HPDE6-E6E7 (cell line): ENCODE measurements at regions not wholly inside any gene's neighbourhood (a gene's known extent, or its start where the extent isn't known, plus 50 kb on each side); places are given as distances from the start of the nearest gene placed in this dataset.

ENCODE experiments used
- DNase-seq: peaks from one replicate; pipeline ENCODE4 v3.0.0; 2011; ENCODE audit warnings: missing footprints; ENCODE audit errors: extremely low spot score

- no peak for DNase-seq
These were observed 467.4 kb upstream of the SETBP1 start for GRCh38 chr18:44213293-44213692.

- DNase-seq, result no peak
These were observed 466.3 kb upstream of the SETBP1 start for GRCh38 chr18:44214396-44214795.

- no peak for DNase-seq
These were observed 464.5 kb upstream of the SETBP1 start for GRCh38 chr18:44216169-44216568.

- DNase-seq, result no peak
These were observed 453.2 kb upstream of the SETBP1 start for GRCh38 chr18:44227501-44227900.

GRCh38 chr18:44229693-44230108 lies 451.0 kb upstream of the SETBP1 start:
- DNase-seq, result no peak

GRCh38 chr18:44231936-44232335 lies 448.8 kb upstream of the SETBP1 start:
- DNase-seq, result no peak

- no peak for DNase-seq
These were observed 448.2 kb upstream of the SETBP1 start for GRCh38 chr18:44232500-44232899.

- DNase-seq, result no peak
These were observed 442.2 kb upstream of the SETBP1 start for GRCh38 chr18:44238454-44238853.

GRCh38 chr18:44238911-44239310 lies 441.8 kb upstream of the SETBP1 start:
- DNase-seq, result no peak

GRCh38 chr18:44241020-44241419 lies 439.7 kb upstream of the SETBP1 start:
- DNase-seq, result no peak

GRCh38 chr18:44245019-44245418 lies 435.7 kb upstream of the SETBP1 start:
- no peak for DNase-seq

- DNase-seq, result no peak
These were observed 434.7 kb upstream of the SETBP1 start for GRCh38 chr18:44246001-44246400.

- DNase-seq, result no peak
These were observed 422.6 kb upstream of the SETBP1 start for GRCh38 chr18:44258086-44258485.

GRCh38 chr18:44258576-44258975 lies 422.1 kb upstream of the SETBP1 start:
- no peak for DNase-seq

- DNase-seq, result no peak
These were observed 421.1 kb upstream of the SETBP1 start for GRCh38 chr18:44259610-44260009.

GRCh38 chr18:44265437-44265836 lies 415.3 kb upstream of the SETBP1 start:
- DNase-seq, result no peak

- no peak for DNase-seq
These were observed 407.4 kb upstream of the SETBP1 start for GRCh38 chr18:44273298-44273697.

GRCh38 chr18:44280479-44280878 lies 400.2 kb upstream of the SETBP1 start:
- DNase-seq, result no peak

GRCh38 chr18:44286049-44286448 lies 394.6 kb upstream of the SETBP1 start:
- no peak for DNase-seq

GRCh38 chr18:44290366-44290977 lies 390.2 kb upstream of the SETBP1 start:
- no peak for DNase-seq

- DNase-seq, result no peak
These were observed 382.1 kb upstream of the SETBP1 start for GRCh38 chr18:44298566-44298965.

- no peak for DNase-seq
These were observed 371.5 kb upstream of the SETBP1 start for GRCh38 chr18:44309185-44309584.

GRCh38 chr18:44320619-44321460 lies 359.8 kb upstream of the SETBP1 start:
- no peak for DNase-seq
